ENCODE measurements at regions not wholly inside any gene's neighbourhood (a gene's known extent, or its start where the extent isn't known, plus 50 kb on each side); places are given as distances from the start of the nearest gene placed in this dataset.

DNA sequence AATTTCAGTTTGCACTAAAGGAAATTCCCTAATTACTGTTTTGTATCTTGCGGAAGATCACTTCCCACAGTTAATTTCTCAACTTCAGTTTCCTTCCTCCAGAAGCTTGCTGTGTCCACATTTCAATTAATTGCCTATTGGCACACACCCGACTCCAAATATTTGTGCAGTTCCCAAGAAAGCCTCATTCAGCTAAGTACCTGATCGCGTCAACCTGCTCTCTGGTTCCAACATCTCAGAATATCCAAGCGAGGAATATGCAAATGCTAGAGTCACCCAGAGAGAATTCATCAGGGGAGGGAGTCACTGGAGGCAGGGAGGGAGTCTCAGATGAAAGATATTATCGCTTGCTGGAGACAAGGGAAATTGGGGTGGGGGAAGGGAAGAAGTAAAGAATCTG is 351.3 kb downstream of the RRAGC start:
- TF ChIP-seq, protein P1, sequence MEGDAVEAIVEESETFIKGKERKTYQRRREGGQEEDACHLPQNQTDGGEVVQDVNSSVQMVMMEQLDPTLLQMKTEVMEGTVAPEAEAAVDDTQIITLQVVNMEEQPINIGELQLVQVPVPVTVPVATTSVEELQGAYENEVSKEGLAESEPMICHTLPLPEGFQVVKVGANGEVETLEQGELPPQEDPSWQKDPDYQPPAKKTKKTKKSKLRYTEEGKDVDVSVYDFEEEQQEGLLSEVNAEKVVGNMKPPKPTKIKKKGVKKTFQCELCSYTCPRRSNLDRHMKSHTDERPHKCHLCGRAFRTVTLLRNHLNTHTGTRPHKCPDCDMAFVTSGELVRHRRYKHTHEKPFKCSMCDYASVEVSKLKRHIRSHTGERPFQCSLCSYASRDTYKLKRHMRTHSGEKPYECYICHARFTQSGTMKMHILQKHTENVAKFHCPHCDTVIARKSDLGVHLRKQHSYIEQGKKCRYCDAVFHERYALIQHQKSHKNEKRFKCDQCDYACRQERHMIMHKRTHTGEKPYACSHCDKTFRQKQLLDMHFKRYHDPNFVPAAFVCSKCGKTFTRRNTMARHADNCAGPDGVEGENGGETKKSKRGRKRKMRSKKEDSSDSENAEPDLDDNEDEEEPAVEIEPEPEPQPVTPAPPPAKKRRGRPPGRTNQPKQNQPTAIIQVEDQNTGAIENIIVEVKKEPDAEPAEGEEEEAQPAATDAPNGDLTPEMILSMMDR (IDR thresholded peaks at IDR 0.05): no peak
- no peak for TF ChIP-seq POLR2A (IDR thresholded peaks at IDR 0.05)
- no peak for TF ChIP-seq POLR2AphosphoS5 (IDR thresholded peaks at IDR 0.05; ENCODE audit: insufficient read depth in 1 of 2, low read depth in 1 of 2)

Data from vagina (tissue), 2 donors.